ENCODE measurements at regions not wholly inside any gene's neighbourhood (a gene's known extent, or its start where the extent isn't known, plus 50 kb on each side); places are given as distances from the start of the nearest gene placed in this dataset.

GRCh38 chr10:76727038-76727437 lies 910.6 kb downstream of the KCNMA1 start:
- CTCF ChIA-PET = interaction anchor here (1.0 kb wide), 1 partner anchor 22 kb away, joined by 3 read pairs; no protein-coding TSS in a partner anchor
- no peak for DNase-seq (ENCODE audit: extremely low spot score)
- TF ChIP-seq CTCF (IDR thresholded peaks at IDR 0.05; ENCODE audit: control extremely low read depth, extremely low read depth, low read depth, missing control alignments) = no peak
- POLR2A ChIA-PET = no interaction called here

GRCh38 chr10:76723844-76724243 lies 913.8 kb downstream of the KCNMA1 start:
- no peak for TF ChIP-seq CTCF (IDR thresholded peaks at IDR 0.05; ENCODE audit: control extremely low read depth, extremely low read depth, low read depth, missing control alignments)
- POLR2A ChIA-PET = no interaction called here
- no peak for DNase-seq (ENCODE audit: extremely low spot score)
- CTCF ChIA-PET = interaction anchor here (1.4 to 1.6 kb wide), 2 partner anchors 13 to 14 kb away, joined by 3 read pairs; no protein-coding TSS in a partner anchor

- TF ChIP-seq CTCF (IDR thresholded peaks at IDR 0.05; ENCODE audit: control extremely low read depth, extremely low read depth, low read depth, missing control alignments) = no peak
- ChIA-PET POLR2A (no interaction called here), CTCF (interaction anchor here (1.4 to 1.6 kb wide), 2 partner anchors 11 to 16 kb away, joined by 3 read pairs; no protein-coding TSS in a partner anchor)
- DNase-seq (ENCODE audit: extremely low spot score) = no peak
Observed at GRCh38 chr10:76721891-76722505, 915.6 kb downstream of the KCNMA1 start.

- DNase-seq (ENCODE audit: extremely low spot score) = no peak
- POLR2A ChIA-PET = no interaction called here
- no peak for TF ChIP-seq CTCF (IDR thresholded peaks at IDR 0.05; ENCODE audit: control extremely low read depth, extremely low read depth, low read depth, missing control alignments)
- CTCF ChIA-PET = no interaction called here
Observed at GRCh38 chr10:76719006-76719405, 918.6 kb downstream of the KCNMA1 start.

GRCh38 chr10:76717141-76717540 lies 920.5 kb downstream of the KCNMA1 start:
- ChIA-PET POLR2A (no interaction called here), CTCF (no interaction called here)
- no peak for DNase-seq (ENCODE audit: extremely low spot score)
- TF ChIP-seq CTCF (IDR thresholded peaks at IDR 0.05; ENCODE audit: control extremely low read depth, extremely low read depth, low read depth, missing control alignments) = no peak

- DNase-seq (ENCODE audit: extremely low spot score) = no peak
- CTCF ChIA-PET = interaction anchor here (1.1 kb wide), 1 partner anchor 12 kb away, joined by 3 read pairs; no protein-coding TSS in a partner anchor
- POLR2A ChIA-PET = no interaction called here
- no peak for TF ChIP-seq CTCF (IDR thresholded peaks at IDR 0.05; ENCODE audit: control extremely low read depth, extremely low read depth, low read depth, missing control alignments)
Observed at GRCh38 chr10:76711222-76711997, 926.2 kb downstream of the KCNMA1 start.
